ENCODE measurements at regions not wholly inside any gene's neighbourhood (a gene's known extent, or its start where the extent isn't known, plus 50 kb on each side); places are given as distances from the start of the nearest gene placed in this dataset.

- TF ChIP-seq RCOR1 (IDR thresholded peaks at IDR 0.05; ENCODE audit: insufficient replicate concordance, low read length): no peak
- no peak for TF ChIP-seq POLR2A (IDR thresholded peaks at IDR 0.05; ENCODE audit: low read depth, low read length)
- TF ChIP-seq CTCF (conservative IDR thresholded peaks at IDR 0.05; ENCODE audit: low read depth, low read length): no peak
- no peak for TF ChIP-seq USF2 (IDR thresholded peaks at IDR 0.05; ENCODE audit: low read depth, low read length)
- TF ChIP-seq CEBPB (IDR thresholded peaks at IDR 0.05; ENCODE audit: low read depth, low read length): no peak
- TF ChIP-seq ELK1 (IDR thresholded peaks at IDR 0.05; ENCODE audit: borderline replicate concordance, low read depth, low read length): no peak
- TF ChIP-seq MAFK (IDR thresholded peaks at IDR 0.05; ENCODE audit: low read depth, low read length): no peak
- no peak for TF ChIP-seq FOS (IDR thresholded peaks at IDR 0.05; ENCODE audit: low read depth, low read length)
- TF ChIP-seq MAZ (IDR thresholded peaks at IDR 0.05; ENCODE audit: borderline replicate concordance, low read depth, low read length): no peak
- no peak for TF ChIP-seq RAD21 (IDR thresholded peaks at IDR 0.05; ENCODE audit: low read length)
- TF ChIP-seq BHLHE40 (IDR thresholded peaks at IDR 0.05; ENCODE audit: low read depth, low read length): no peak
- no peak for TF ChIP-seq SMC3 (IDR thresholded peaks at IDR 0.05; ENCODE audit: low read depth, low read length)
Measured at GRCh38 chrX:81875800-81876199, 673.9 kb downstream of the SH3BGRL start.
